ENCODE measurements at regions not wholly inside any gene's neighbourhood (a gene's known extent, or its start where the extent isn't known, plus 50 kb on each side); places are given as distances from the start of the nearest gene placed in this dataset.

- DNase-seq (ENCODE audit: low read depth) = no peak
- no peak overlapping the region for H3K4me3 ChIP-seq (ENCODE audit: low read length)
- no peak for TF ChIP-seq CTCF (conservative IDR thresholded peaks at IDR 0.05; ENCODE audit: low read depth, low read length)
These were observed 328.4 kb upstream of the NECTIN3 start for GRCh38 chr3:110743202-110743601.

GRCh38 chr3:110743984-110744383, 327.6 kb upstream of the NECTIN3 start:
- no peak for DNase-seq (ENCODE audit: low read depth)
- no peak for TF ChIP-seq CTCF (conservative IDR thresholded peaks at IDR 0.05; ENCODE audit: low read depth, low read length)
- no peak overlapping the region for H3K4me3 ChIP-seq (ENCODE audit: low read length)

GRCh38 chr3:110744723-110745122, 326.9 kb upstream of the NECTIN3 start:
- no peak overlapping the region for H3K4me3 ChIP-seq (ENCODE audit: low read length)
- no peak for TF ChIP-seq CTCF (conservative IDR thresholded peaks at IDR 0.05; ENCODE audit: low read depth, low read length)
- DNase-seq (ENCODE audit: low read depth) = no peak

- H3K4me3 ChIP-seq (ENCODE audit: low read length) = no peak overlapping the region
- no peak for TF ChIP-seq CTCF (conservative IDR thresholded peaks at IDR 0.05; ENCODE audit: low read depth, low read length)
These were observed 322.6 kb upstream of the NECTIN3 start for GRCh38 chr3:110749006-110749405.

GRCh38 chr3:110750201-110750600, 321.4 kb upstream of the NECTIN3 start:
- TF ChIP-seq CTCF (conservative IDR thresholded peaks at IDR 0.05; ENCODE audit: low read depth, low read length) = no peak
- DNase-seq (ENCODE audit: low read depth) = no peak
- no peak overlapping the region for H3K4me3 ChIP-seq (ENCODE audit: low read length)

More at GRCh38 chr3:110749006-110749405, 322.6 kb upstream of the NECTIN3 start:
- no peak for DNase-seq (ENCODE audit: low read depth)

GRCh38 chr3:110752307-110752706, 319.3 kb upstream of the NECTIN3 start:
- H3K4me3 ChIP-seq (ENCODE audit: low read length) = no peak overlapping the region
- TF ChIP-seq CTCF (conservative IDR thresholded peaks at IDR 0.05; ENCODE audit: low read depth, low read length) = no peak
- DNase-seq (ENCODE audit: low read depth) = no peak

GRCh38 chr3:110753516-110753915, 318.1 kb upstream of the NECTIN3 start:
- TF ChIP-seq CTCF (conservative IDR thresholded peaks at IDR 0.05; ENCODE audit: low read depth, low read length) = no peak
- DNase-seq (ENCODE audit: low read depth) = no peak
- H3K4me3 ChIP-seq (ENCODE audit: low read length) = no peak overlapping the region
